NCI-H128 (cell line): ENCODE measurements at regions not wholly inside any gene's neighbourhood (a gene's known extent, or its start where the extent isn't known, plus 50 kb on each side); places are given as distances from the start of the nearest gene placed in this dataset.
"Not testable (repeated sequence)": the region's sequence is repeated elsewhere in the genome, so short reads cannot be mapped to it uniquely, and the experiment has no call there.

Experiments
- DNase-seq: peaks from one replicate; lab custom pipeline; 2025; ENCODE audit not compliant: unreplicated experiment; lab: John Stamatoyannopoulos, UW

GRCh38 chr1:219863816-219864215 lies 64.5 kb downstream of the SLC30A10 start:
- not testable (repeated sequence) for DNase-seq

GRCh38 chr1:219862366-219862765 lies 66.0 kb downstream of the SLC30A10 start:
- DNase-seq = no peak

GRCh38 chr1:219858980-219859379 lies 69.4 kb downstream of the SLC30A10 start:
- DNase-seq = no peak

- no peak for DNase-seq
Measured at GRCh38 chr1:219847215-219847855, 81.0 kb downstream of the SLC30A10 start.

- DNase-seq = not testable (repeated sequence)
Measured at GRCh38 chr1:219839595-219839994, 88.8 kb downstream of the SLC30A10 start.

- no peak for DNase-seq
Measured at GRCh38 chr1:219837994-219838294, 90.4 kb downstream of the SLC30A10 start.

- peak; percentile 51 for DNase-seq
Measured at GRCh38 chr1:219837274-219837993, 90.9 kb downstream of the SLC30A10 start.

GRCh38 chr1:219834314-219834917 lies 93.9 kb downstream of the SLC30A10 start:
- DNase-seq = no peak

GRCh38 chr1:219833214-219833815 lies 95.0 kb downstream of the SLC30A10 start:
- no peak for DNase-seq

- no peak for DNase-seq
Measured at GRCh38 chr1:219826290-219826689, 102.1 kb downstream of the SLC30A10 start.

- DNase-seq = no peak
Measured at GRCh38 chr1:219825355-219825754, 103.0 kb downstream of the SLC30A10 start.

- no peak for DNase-seq
Measured at GRCh38 chr1:219824338-219824737, 104.0 kb downstream of the SLC30A10 start.

- DNase-seq = no peak
Measured at GRCh38 chr1:219820551-219820950, 107.8 kb downstream of the SLC30A10 start.

GRCh38 chr1:219817914-219818313 lies 110.4 kb downstream of the SLC30A10 start:
- no peak for DNase-seq

- DNase-seq = no peak
Measured at GRCh38 chr1:219813294-219813693, 115.1 kb downstream of the SLC30A10 start.

- peak; percentile 53 for DNase-seq
Measured at GRCh38 chr1:219812491-219813203, 115.7 kb downstream of the SLC30A10 start.

GRCh38 chr1:219812086-219812485 lies 116.3 kb downstream of the SLC30A10 start:
- no peak for DNase-seq

- no peak for DNase-seq
Measured at GRCh38 chr1:219810451-219810850, 117.9 kb downstream of the SLC30A10 start.

GRCh38 chr1:219808790-219809189 lies 119.6 kb downstream of the SLC30A10 start:
- no peak for DNase-seq

- no peak for DNase-seq
Measured at GRCh38 chr1:219806642-219807041, 121.7 kb downstream of the SLC30A10 start.

- no peak for DNase-seq
Measured at GRCh38 chr1:219806020-219806419, 122.3 kb downstream of the SLC30A10 start.
